Body of pancreas (tissue), 4 donors: ENCODE measurements at regions not wholly inside any gene's neighbourhood (a gene's known extent, or its start where the extent isn't known, plus 50 kb on each side); places are given as distances from the start of the nearest gene placed in this dataset.

ENCODE experiments used
- POLR2A ChIP-seq, 3 donors: fragments of 450-650 bp; IDR thresholded peaks; one replicate each; pipeline ENCODE4 v1.6.1; 2016; ENCODE audit warnings: antibody characterized with exemption in 3 of 3, mild to moderate bottlenecking in 2 of 3
- TF ChIP-seq, protein P1 (sequence below), 7 experiments: fragments of 450-650 bp in 4 of 7; fragments of 200-600 bp in 3 of 7; sonication (generic) in 3 of 7; IDR thresholded peaks; one replicate each; pipeline ENCODE4 v1.5.1; 2016 to 2019; ENCODE audit warnings: antibody characterized with exemption in 7 of 7

- TF ChIP-seq, protein P1, sequence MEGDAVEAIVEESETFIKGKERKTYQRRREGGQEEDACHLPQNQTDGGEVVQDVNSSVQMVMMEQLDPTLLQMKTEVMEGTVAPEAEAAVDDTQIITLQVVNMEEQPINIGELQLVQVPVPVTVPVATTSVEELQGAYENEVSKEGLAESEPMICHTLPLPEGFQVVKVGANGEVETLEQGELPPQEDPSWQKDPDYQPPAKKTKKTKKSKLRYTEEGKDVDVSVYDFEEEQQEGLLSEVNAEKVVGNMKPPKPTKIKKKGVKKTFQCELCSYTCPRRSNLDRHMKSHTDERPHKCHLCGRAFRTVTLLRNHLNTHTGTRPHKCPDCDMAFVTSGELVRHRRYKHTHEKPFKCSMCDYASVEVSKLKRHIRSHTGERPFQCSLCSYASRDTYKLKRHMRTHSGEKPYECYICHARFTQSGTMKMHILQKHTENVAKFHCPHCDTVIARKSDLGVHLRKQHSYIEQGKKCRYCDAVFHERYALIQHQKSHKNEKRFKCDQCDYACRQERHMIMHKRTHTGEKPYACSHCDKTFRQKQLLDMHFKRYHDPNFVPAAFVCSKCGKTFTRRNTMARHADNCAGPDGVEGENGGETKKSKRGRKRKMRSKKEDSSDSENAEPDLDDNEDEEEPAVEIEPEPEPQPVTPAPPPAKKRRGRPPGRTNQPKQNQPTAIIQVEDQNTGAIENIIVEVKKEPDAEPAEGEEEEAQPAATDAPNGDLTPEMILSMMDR (IDR thresholded peaks at IDR 0.05), result no peak
- no peak for TF ChIP-seq POLR2A (IDR thresholded peaks at IDR 0.05)
Measured at GRCh38 chr6:9554806-9555205, 860.1 kb downstream of the TFAP2A start.
